WTC11 (cell line): ENCODE measurements at regions not wholly inside any gene's neighbourhood (a gene's known extent, or its start where the extent isn't known, plus 50 kb on each side); places are given as distances from the start of the nearest gene placed in this dataset.

Source experiments
- ATF6 ChIP-seq: sonication (generic); formaldehyde crosslinking; IDR thresholded peaks from 2 replicates; pipeline ENCODE4 v1.8.1; 2023; ENCODE audit warnings: mild to moderate bottlenecking, missing genetic modification reagents
- CTCF ChIP-seq: fragments of 200-600 bp; IDR thresholded peaks from 2 replicates; pipeline ENCODE4 v1.8.0; 2022; ENCODE audit warnings: antibody characterized with exemption

- no peak for TF ChIP-seq CTCF
- no peak for TF ChIP-seq ATF6 (CRISPR knock-in tag)
Observed at GRCh38 chr18:62449490-62450104, 73.2 kb upstream of the ZCCHC2 start.
